IgD-negative memory B cell (primary cell): ENCODE measurements at regions not wholly inside any gene's neighbourhood (a gene's known extent, or its start where the extent isn't known, plus 50 kb on each side); places are given as distances from the start of the nearest gene placed in this dataset.

Source experiments
- H3K27ac Mint-ChIP-seq, 3 donors: one replicate each; pipeline ENCODE4 v1.8.0; 2020 to 2022; ENCODE audit warnings: mild to moderate bottlenecking in 3 of 3, mixed read lengths in 3 of 3, moderate library complexity in 1 of 3
- H3K27me3 Mint-ChIP-seq: one replicate; pipeline ENCODE4 v1.8.0; 2021; ENCODE audit warnings: mixed read lengths
- H3K36me3 Mint-ChIP-seq: one replicate; pipeline ENCODE4 v1.8.0; 2020; ENCODE audit warnings: mild to moderate bottlenecking, mixed read lengths
- H3K4me1 Mint-ChIP-seq, 3 donors: one replicate each; pipeline ENCODE4 v1.8.0; 2020 to 2022; ENCODE audit warnings: mixed read lengths in 3 of 3, mild to moderate bottlenecking in 1 of 3
- H3K4me3 Mint-ChIP-seq, 4 donors: one replicate each; pipeline ENCODE4 v1.8.0; 2020 to 2022; ENCODE audit warnings: mild to moderate bottlenecking in 4 of 4, mixed read lengths in 4 of 4, moderate library complexity in 3 of 4
- H3K9me3 Mint-ChIP-seq, 3 donors: one replicate each; pipeline ENCODE4 v1.8.0; 2020 to 2021; ENCODE audit warnings: mixed read lengths in 3 of 3, mild to moderate bottlenecking in 1 of 3

DNA sequence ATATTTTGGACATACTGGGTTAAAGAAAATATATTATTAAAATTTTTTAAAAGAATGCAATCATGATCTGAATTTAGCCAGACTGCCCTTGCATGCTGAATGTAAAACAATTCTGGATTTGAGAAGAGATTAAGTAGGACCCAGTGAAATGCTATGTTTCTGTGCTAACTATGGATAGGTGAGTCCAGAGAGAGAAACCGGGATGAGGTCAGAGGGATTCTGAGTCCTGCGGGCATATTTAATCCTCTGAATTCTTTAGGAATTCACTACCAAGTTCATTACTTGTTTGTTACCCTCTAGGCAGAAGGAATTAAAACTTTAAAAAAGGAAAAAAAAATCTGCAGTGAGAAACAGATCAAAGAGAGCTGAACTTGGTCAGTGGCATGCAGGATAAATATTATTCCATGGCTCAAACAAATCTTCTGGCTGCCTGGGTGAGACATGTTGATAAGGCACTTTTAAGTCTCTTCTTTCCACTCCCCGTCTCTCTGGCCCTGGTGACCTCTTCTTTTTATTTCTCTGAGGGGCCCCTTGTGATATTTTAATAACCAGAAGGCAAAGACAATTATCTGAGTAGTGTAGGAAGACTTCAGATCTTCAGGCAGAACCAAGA, 50.2 kb upstream of the LYZL1 start:
- Mint-ChIP-seq H3K4me1 (no peaks in the 10 kb centered on the region), H3K27me3 (no peaks in the 10 kb centered on the region), H3K27ac (no peak overlapping the region), H3K4me3 (no peak overlapping the region), H3K36me3 (no peaks in the 10 kb centered on the region), H3K9me3 (peaks cover 0 to 2% (median 0%) of the 10 kb centered on the region in 3 donors)
